ENCODE measurements at regions not wholly inside any gene's neighbourhood (a gene's known extent, or its start where the extent isn't known, plus 50 kb on each side); places are given as distances from the start of the nearest gene placed in this dataset.

DNA sequence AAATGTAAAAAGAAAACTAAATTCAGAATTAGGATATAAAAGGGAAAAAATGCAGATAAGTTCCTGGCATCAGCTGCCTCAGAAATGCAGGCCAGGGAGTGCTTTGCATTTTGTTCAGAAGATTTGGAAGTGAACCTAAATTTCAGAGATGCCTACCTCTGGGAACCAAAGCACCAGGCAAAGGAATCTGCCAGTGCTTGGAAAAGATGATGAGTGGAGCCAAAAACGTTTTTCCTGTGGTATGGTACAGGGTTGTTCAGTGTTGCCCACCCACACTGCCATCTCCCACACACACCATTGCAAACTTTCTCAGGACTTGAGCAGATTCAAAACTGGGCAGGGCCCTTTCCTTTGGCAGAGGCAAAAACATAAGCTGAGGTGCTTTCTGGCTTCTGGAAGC lies 349.5 kb downstream of the TGFB2 start:
- TF ChIP-seq POLR2A (IDR thresholded peaks at IDR 0.05) (no peak), EP300 (IDR thresholded peaks at IDR 0.05) (no peak)
- TF ChIP-seq, protein P1, sequence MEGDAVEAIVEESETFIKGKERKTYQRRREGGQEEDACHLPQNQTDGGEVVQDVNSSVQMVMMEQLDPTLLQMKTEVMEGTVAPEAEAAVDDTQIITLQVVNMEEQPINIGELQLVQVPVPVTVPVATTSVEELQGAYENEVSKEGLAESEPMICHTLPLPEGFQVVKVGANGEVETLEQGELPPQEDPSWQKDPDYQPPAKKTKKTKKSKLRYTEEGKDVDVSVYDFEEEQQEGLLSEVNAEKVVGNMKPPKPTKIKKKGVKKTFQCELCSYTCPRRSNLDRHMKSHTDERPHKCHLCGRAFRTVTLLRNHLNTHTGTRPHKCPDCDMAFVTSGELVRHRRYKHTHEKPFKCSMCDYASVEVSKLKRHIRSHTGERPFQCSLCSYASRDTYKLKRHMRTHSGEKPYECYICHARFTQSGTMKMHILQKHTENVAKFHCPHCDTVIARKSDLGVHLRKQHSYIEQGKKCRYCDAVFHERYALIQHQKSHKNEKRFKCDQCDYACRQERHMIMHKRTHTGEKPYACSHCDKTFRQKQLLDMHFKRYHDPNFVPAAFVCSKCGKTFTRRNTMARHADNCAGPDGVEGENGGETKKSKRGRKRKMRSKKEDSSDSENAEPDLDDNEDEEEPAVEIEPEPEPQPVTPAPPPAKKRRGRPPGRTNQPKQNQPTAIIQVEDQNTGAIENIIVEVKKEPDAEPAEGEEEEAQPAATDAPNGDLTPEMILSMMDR (IDR thresholded peaks at IDR 0.05) = no peak

Data from ovary (tissue), 3 donors.